NCI-H2196 (cell line): ENCODE measurements at regions not wholly inside any gene's neighbourhood (a gene's known extent, or its start where the extent isn't known, plus 50 kb on each side); places are given as distances from the start of the nearest gene placed in this dataset.

Experiments
- DNase-seq: peaks from one replicate; lab custom pipeline; 2025; ENCODE audit not compliant: unreplicated experiment; lab: John Stamatoyannopoulos, UW

DNA sequence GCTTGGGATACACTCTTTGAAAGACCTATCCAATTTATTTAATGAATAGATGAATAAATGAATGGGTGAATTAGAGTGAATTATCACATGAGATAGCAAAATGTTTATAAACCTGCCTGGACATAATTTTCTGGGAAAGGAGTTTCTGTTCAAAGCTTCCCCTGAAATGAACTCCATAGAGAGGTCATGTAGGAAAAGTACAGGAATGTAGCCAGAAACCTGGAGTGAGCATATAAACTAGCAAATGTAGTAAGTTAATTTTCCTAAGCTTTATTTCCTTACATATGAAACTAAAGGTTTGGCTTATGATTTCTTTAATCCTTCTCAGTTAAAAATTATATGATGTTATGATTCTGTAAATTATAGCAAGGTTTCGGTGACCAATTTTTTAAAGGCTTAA, 380.3 kb upstream of the RSPO3 start:
- DNase-seq = no peak

DNA sequence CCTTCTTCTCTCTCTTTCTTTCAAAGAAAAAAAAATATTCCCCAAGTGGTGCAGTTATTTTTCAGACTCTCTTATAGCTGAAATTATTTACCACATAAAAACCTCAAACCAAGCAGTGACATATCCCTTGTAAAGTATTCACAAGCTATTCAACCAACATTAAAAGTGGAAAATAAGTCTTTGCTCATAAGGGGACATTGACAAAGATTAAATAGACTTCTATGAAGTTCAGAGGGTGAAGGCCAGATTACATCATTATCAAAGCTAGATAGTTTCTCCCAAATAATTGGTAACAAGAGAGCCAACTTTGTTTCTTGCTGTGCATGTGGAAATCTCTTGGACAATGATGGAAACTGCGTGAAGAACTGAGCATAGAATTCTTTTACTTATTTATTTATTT, 379.8 kb upstream of the RSPO3 start:
- DNase-seq = no peak

DNA sequence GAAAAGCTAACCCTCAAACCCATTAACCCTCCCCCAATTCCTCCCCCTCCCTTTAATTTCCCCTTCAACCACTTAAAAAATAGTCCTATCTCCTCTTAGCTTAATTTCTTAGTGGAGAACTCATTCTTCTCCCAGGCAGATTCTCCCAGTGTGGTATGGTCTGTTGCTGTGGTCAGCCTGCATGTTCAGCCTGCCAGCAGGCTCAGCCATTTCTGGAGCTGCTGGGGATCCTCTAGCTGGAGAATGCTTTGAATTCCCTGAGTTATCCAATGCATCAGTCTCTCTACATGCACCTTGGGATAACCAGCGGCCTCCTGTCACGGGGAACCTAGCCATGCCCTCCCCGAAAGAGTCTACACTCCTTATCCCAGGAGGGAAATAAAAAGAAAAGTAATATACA, 375.4 kb upstream of the RSPO3 start:
- DNase-seq = no peak

DNA sequence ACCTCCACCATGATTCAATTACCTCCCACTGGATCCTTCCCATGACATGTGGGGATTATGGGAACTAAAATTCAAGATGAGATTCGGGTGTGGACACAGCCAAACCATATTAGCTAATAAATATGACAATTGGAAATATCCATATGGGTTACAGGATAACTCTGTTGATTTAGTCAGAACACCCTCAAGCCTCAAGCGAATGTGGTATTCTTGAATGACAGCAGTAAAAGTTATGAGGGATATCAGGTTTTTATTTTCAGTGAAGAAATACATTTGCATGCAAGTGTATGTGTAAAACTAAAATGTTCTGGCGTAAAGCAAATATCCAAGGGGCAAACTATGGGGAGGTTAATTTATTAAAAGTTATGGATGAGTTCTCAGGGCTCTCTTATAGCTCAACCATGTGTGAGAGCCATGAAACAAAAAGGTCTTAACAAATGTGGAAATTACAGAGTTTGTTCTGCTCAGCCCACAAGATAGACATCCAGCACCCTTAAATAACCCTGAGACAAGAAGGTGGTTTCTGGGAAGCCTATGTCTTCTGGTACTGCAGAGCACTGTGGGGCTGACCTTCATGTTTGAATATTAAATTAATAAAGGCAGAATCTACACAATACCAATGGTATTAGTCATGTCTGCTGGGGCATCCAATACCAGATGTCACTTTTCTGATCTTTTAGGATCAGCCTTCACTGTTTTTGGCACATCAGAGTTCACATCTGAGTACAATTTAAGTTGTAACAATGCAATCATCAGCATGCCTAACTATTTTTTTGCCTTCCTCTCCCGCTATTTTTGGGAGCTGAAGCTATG, 370.5 kb upstream of the RSPO3 start:
- DNase-seq = no peak

DNA sequence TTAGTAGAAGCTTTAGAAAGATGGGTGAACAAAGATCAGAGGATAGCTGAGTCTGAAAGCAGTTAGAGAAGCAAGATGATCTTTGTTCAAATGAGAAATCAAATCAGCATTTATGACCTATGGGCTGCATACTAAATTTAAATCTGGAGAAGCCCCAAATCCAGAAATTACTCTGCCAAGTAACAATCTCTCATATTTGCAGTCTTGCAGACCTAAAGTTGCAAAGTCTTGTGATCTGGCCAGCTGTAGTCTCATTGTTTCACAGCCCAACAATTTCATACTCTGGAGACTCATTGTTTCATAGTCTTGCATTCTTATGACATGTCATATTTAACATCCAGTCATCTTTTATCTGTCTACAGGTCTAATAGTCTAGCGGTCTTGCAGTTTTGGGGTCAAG, 364.9 kb upstream of the RSPO3 start:
- DNase-seq = no peak

DNA sequence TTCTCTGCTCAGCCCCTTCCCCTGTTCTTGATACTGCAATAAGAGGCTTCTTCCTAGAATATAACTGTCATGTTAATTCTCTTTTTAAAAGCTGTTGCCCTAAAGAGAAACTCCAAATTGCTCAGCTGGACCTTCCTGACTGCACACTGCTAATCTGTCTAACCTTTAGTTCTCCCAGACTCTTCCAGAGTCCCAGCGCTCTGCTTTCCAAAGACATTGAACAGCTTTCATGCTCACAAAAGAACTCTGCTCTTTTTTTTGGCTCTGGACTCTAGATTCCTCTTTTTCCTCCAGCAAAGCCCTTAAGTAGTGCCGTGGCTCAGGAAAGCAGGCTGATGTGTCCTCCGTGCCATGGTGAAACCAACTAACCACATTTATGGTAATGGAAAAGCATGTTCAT, 356.6 kb upstream of the RSPO3 start:
- DNase-seq = no peak

DNA sequence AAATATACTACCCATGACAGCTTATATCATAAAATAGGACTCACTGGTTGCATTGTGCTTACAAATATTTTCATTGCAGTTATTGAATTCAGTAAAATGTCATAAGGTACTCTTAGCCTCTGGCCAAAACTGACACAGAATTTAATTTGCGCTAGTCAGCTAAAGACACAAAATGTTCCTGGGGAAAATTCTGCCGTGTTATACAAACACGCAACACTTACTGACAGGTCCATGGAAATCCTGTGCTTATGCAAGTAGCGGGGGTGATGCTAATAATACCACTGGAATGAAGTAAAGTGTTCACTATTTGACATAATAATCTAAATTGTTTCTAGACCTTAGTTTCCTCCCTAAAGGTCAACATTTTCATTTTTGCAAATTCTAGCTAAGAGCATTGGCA, 354.4 kb upstream of the RSPO3 start:
- DNase-seq = no peak

DNA sequence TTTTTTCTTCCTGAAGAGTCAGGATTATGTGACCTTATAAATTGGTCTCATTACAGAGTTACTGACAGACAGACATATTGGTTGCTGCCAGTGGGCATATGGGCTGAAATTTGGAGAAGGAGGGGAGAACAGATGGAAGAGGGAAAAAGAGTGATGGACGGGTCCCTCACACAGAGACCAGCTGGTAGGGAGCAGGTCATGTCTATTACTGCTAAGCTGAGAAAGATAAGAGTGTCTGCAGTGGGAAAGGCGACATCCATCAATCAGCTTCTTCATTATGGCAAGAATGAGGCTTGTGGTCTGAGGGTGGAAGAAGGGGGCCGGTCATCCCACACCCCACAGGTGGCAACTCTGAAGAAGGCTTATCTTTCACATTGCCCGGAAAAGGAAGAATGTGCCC, 353.8 kb upstream of the RSPO3 start:
- no peak for DNase-seq

DNA sequence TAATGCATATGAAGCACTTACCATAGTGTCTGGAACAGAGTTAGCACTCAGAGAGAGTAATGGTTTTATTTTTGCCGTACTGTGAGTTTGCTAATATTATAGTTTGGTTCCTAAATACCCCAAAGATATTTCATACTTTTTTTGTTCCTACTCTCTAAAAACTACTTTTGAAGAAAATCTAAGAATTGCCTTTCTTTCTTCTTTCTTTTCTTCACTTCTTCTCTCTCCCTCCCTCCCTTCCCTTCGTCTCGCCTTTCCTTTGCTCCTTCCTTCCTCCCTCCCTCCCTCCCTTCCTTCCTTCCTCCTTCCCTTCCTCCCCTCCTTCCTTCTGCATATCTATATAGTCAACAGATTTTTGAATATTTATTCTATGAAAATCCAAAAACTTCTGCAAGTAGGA, 351.7 kb upstream of the RSPO3 start:
- no peak for DNase-seq

DNA sequence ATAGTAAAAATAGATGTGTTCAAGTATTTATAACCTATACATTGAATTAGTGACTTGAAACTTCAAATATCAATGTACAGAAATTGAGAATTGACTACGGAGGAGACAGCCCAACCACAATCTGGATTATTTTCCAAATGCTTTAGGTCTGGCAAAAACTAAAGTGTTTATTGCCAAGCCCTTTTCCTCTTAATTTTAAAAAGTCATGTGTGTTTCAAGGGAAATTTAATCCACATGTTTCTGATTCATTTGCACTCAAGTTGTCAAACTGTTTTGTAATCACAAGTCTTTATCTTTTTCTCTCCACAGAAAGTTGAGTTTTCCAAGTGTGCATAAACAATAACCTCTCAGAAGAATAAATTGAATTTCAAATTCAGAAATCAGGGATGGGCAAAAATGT, 350.8 kb upstream of the RSPO3 start:
- no peak for DNase-seq

DNA sequence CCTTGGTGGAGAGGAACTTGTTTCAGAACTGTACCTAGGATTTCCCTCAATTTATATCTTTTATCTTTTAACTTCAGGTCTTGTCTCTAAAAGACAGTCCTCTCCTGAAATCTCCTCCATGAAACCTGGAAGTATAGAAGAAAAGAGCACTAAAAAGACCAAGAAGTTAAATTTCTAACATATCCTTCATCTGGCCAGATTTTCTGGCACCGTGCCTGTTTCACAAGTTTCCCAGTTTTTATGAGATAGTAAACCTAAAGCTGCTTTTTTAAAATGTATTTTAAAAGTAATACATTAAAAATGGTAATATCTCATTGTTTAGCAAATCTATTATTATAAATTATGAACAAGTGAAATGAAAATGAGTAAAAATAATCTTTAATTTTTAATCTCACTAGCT, 348.3 kb upstream of the RSPO3 start:
- no peak for DNase-seq

DNA sequence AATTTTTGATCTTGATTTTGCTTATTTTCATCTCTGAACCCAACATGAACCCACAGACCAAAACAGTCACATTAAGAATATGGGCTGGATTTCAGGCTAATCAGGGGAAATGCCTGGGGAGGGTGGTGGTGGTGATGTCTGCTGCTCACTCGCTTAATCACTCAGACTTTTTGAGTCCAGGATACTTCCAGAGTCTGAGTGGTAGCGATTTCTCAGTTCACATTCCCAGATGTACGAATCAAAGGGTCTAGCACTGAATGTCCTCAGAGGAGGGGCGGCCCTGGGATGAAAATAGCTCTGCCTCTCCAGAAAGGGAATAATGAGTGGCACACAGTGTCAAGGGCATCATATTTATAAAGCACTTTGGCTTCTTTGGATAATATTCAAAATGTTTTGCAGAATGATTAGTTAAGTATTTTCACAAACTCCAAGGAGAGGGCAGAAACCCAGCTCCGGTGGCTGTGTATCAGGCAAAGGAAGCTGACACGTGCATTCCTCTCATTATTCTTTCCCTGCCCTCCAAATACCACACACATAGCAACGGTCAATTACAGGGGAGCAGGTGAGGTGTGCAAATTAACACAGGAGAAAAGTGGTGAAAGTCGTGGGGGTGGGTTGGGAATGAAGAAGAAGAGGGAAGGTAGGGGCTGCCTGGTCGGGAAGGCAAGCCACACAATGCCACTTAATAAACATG, 345.2 kb upstream of the RSPO3 start:
- DNase-seq = no peak

DNA sequence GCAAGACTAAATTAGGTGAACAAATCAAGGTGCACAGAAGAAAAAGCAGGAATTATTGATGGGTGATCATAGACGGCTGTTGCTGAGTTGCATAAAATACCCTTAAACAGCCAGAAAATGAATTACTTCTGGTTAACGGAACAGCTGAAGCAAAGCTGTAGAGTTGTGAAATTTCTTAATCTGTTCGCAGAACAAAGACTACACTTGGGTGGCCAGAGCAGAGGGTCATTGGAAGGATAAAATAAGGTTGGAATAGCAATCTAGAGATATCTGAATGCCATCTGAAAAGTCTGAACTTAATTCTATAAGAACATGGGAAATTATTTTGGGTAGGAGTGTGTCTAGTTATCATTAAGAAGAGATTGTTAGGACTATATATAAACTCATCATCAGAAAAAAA, 339.1 kb upstream of the RSPO3 start:
- DNase-seq = no peak

DNA sequence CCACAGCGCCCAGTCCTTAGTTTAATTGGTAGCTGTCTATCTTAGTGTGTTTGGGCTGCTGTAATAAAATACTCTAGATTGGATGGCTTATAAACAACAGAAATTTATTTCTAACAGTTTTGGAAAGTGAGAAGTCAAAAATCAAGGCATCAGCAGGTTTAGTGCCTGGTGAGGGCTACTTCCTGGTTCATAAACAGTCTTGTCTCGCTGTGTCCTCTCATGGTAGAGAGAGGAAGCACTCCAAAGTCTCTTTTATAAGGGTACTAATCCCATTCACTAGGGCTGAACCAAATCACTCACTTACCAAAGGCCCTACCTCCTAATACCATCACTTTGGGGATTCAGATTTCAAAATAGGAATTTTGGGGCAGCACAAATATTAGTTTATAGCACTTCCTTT, 336.9 kb upstream of the RSPO3 start:
- DNase-seq = no peak

DNA sequence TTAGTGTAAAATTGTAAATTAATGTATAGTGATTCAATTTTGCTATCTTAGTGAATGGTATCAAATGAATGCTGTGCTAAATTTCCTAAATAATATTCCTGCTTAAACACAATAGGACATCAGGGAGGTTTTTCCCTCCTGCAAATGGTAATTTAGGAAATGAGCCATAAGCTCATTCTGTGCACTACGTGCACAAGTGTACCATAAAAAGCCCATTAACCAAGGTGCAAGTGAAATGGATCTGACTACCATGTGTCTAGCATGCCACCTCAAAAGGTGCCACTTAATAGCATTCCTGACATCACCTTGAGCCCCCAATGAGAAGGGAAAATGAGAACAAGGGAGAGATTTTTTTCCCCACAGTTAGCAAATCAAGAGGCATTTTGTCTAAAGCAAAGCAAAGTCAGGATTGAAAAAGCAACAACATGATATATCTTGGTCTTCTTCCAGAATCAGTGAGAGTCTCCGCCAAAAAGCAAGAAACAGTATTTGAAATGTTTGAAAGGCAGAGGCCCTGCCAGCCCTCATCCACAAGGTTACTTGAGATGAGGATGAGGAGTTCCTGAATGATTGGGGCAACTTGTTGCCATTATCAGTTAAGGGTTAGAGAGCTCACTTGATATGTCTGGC, 334.2 kb upstream of the RSPO3 start:
- DNase-seq = no peak

DNA sequence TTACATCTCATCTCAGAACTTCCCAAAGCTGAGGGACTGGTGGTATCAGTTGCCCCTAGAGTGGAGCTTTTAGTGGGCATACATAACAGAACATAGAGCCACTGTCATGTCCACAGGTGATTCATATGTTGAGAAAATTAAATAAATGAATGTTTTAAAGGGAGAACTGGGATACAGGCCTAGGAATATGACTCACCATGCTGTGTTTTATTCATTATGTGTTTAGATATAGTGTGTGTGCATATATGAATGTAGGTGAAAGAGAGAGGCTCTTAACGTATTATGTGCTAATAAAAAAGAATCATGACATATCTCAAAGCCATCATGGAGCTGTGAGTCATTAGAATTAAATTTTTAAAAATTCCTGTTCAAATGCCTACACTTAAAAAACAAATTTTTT, 332.2 kb upstream of the RSPO3 start:
- DNase-seq = no peak

DNA sequence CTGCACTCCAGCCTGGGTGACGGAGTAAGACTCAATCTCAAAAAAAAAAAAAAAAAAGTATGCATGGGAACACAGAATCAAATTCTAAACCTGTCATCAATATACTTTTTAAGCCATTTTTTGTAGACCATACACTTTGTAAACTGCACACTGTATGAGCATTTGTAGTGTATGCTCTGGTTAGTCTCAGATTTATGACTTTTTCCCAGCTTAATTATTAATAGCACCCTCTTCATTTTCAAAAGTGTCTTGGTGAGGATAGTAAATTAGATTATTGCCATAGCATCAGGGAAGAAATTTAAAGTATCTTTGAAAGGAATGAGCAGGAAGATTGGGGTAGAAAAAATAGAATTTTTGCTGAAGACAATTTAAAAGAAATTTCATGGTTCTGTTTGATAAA, 330.8 kb upstream of the RSPO3 start:
- no peak for DNase-seq

DNA sequence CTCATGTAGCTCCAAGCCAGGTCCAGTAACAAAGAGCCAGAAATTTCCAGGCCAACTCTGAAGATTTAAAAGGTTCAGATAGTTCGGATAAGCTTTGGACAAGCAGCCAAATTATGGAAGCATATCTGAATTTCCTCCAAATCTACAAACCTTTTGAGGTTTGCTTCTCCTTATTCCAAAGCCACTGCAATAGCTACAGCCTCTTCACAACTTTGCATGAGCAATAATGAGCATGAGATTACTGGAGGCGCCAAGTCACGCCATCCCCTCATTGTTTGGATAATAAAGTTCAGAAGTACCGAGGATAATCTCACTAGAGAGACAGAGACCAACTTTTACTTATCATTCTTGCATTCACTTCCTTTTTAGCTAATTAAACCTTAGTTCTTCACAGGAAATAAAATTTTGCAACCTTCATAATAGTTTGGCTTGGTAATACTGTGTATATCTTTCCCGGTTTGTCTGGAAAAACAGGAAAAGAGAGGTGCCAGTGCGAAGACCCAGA, 329.6 kb upstream of the RSPO3 start:
- no peak for DNase-seq

DNA sequence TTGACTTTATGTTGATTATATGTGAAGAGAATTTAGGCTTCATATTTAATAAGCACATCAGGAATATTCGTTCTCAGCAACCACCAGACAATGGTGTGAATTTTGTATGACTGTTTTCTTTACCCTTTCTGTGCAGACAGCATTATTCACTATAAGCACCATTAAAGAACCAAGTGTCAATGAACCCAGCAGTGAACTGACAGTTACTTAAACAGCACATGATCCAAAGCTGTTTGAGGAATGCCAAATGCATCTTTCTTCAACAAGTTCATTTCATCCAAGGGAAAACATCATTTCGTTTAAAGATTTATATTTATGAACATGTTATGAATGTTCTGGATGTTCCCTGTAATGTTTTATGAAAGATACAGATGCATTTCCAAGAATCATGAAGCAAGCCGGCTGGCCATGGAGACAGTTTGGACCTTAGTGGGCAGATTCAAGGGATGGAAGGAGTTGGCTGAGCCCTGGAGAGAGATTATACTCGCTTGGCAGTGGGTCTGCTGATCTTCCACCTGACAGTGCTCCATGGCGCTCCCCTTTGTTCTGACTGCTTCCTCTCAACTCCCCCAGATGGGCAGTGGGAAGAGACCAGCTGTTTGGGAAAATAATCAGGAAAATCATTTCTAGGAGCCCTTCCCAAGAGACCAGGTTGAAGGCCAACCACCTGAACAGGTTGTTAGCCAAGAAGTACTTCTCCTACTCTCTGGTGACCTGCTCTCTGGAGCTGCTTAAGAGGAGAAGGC, 326.0 kb upstream of the RSPO3 start:
- no peak for DNase-seq

DNA sequence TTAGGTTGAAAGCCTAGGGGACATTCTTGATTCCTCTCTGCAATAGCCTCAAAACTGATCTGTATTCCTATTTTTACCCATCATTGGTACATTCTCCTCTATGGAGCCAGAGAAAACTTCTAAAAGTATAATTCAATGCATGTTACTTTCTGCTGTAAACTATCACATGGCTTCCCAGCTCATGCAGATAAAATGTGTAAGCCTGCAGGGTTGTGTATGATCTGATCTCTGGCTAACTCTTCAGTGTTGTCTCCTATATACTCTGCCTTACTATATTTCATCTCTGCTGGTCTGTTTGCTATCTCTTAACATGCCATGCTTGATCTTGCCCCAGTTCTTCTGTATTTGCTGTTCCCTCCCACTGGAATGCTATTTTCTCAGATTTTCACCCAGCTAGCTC, 323.3 kb upstream of the RSPO3 start:
- DNase-seq = no peak

DNA sequence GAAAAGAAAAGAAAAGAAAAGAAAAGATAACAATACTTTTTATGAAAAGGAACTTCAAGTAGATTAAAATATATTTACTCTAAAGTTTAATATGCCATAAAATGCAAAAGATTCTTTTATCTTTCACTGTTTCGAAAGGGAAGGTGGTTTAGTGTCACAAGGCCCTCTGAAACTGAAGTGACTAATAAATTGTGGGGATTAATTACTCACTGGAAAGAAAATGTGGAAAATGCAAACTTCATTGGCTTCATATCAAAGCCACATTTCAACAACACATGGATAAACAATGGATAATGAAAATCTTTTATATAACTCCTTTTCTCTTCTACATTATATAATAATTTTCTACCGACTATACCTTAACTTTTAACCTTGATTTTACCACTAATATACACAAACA, 320.5 kb upstream of the RSPO3 start:
- no peak for DNase-seq

DNA sequence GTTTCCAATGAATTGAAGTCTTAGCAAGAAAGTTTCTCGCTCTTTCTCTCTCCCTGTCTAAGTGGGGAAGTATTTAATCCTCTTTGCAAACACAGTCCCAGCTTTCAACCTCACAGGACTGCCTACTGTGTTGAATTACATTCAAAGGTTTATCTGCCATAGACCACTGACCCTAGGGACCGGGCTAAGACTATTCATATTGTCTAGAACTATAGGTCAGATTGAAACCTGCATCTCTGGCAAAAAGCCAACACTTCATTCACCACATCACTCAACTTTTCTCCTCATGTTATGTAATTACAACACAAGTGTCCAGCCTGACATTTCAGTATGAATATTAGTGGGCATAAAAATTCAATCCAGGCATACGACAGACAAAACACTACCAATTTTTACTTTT, 314.7 kb upstream of the RSPO3 start:
- no peak for DNase-seq
